Fibroblast of pulmonary artery (primary cell): ENCODE measurements at regions not wholly inside any gene's neighbourhood (a gene's known extent, or its start where the extent isn't known, plus 50 kb on each side); places are given as distances from the start of the nearest gene placed in this dataset.
"Not testable (repeated sequence)": the region's sequence is repeated elsewhere in the genome, so short reads cannot be mapped to it uniquely, and the experiment has no call there.

Experiments
- DNase-seq: peaks from one replicate; pipeline ENCODE4 v3.0.0-alpha.2; 2010; ENCODE audit warnings: low read depth
- H3K4me3 ChIP-seq: replicated peaks from 2 replicates; pipeline ENCODE4 v1.5.1; 2011; ENCODE audit warnings: low read depth, mild to moderate bottlenecking, control low read depth, low read length, moderate library complexity
- TF ChIP-seq, protein P1 (sequence below): IDR thresholded peaks from 2 replicates; pipeline ENCODE4 v1.5.1; 2011; ENCODE audit warnings: mild to moderate bottlenecking, control low read depth, low read length, inconsistent platforms; ENCODE audit errors: missing control alignments

DNA sequence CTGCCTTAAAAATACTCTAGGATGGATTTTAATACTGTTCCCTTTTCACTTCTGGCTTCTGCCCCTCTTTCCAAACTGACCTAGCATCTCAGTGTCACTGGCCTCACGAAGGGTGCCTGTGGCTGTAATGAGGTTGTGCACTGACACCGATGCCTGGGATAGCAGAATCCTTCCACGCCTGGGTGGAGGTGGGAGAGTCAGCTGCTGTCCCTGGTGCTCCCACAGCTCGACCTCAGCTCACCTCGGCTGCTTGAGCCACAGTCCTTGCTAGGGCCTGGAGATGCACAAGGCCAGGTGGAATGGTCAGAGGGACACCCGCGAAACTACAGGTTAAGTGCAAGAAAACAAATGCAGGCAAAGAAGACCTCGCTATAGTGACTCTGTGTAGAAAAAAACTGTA lies 123.4 kb upstream of the ACBD5 start:
- H3K4me3 ChIP-seq: no peak overlapping the region
- TF ChIP-seq, protein P1, sequence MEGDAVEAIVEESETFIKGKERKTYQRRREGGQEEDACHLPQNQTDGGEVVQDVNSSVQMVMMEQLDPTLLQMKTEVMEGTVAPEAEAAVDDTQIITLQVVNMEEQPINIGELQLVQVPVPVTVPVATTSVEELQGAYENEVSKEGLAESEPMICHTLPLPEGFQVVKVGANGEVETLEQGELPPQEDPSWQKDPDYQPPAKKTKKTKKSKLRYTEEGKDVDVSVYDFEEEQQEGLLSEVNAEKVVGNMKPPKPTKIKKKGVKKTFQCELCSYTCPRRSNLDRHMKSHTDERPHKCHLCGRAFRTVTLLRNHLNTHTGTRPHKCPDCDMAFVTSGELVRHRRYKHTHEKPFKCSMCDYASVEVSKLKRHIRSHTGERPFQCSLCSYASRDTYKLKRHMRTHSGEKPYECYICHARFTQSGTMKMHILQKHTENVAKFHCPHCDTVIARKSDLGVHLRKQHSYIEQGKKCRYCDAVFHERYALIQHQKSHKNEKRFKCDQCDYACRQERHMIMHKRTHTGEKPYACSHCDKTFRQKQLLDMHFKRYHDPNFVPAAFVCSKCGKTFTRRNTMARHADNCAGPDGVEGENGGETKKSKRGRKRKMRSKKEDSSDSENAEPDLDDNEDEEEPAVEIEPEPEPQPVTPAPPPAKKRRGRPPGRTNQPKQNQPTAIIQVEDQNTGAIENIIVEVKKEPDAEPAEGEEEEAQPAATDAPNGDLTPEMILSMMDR: no peak
- DNase-seq: no peak

DNA sequence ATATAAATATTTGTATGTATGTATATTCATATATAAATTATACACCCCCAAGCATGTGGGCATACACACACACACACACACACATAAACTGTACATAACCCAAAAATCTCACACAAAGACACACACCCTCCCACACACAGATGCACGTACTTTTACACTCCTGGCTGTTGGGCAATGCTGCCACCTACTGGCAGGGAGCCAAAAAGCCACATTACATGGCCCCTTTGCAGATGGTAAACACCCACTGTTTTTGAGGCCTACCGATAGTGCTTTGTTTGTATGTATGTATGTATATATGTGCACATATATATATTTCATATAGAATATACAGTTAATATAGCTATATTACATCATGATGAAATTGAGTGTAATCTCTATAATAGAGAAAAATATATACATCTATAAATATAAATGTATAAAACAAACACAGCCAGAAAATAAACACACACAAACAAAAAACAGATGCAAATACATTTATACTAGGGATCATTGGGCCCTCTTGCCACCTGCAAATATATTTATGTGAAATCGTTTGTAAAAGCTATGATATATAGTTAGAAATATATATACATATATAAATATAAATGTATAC lies 120.1 kb upstream of the ACBD5 start:
- TF ChIP-seq, protein P1: peak; percentile 91

DNA sequence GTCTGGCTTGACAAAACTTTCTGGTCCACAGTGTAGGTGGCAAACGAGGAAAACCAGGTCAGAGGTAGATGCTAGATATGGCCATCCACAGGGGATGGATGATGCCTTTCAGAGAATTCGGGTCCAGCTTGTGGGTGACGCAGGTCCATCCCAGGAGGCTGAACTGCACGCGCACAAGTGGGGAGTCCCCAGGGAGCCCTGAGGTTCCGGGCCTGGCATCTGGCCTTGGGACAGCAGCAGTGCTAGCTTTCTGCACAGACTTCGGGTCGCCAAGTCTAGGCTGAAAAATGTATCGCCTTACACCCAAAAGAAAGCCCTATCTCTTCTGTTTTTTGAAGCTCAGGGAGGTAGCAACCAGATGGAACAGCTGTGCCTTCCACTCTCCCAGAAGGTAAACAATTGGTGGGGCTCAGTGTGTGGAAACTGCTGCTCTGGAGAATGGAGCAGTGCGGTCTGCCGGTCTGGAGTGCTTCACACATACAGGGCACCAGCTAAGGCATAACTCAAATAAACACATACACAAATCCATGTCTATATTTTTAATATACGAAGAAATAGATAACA lies 119.3 kb upstream of the ACBD5 start:
- TF ChIP-seq, protein P1: no peak
- H3K4me3 ChIP-seq: no peak overlapping the region
- no peak for DNase-seq

More for the DNA sequence above, 120.1 kb upstream of the ACBD5 start:
- no peak overlapping the region for H3K4me3 ChIP-seq
- DNase-seq: peak; percentile 88

DNA sequence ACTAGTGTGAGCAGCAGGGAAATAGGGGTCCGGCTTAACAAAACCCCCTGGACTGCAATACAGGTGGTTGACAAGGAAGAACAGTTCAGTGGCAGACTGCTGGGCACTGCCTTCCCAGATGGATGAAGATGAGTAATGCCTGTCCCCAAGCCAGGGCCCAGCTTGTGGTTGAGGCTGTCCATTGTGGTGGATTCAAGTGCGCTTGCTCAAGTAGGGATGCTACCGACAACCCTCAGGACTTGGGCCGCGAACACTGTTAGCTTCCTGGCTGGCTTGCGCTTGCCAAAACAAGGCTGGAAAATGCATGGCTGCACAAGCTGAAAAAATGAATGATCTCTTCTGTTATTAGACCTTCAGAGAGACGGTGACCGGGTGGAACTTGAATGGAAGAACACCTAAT lies 116.1 kb upstream of the ACBD5 start:
- DNase-seq: no peak
- no peak overlapping the region for H3K4me3 ChIP-seq
- TF ChIP-seq, protein P1: no peak

DNA sequence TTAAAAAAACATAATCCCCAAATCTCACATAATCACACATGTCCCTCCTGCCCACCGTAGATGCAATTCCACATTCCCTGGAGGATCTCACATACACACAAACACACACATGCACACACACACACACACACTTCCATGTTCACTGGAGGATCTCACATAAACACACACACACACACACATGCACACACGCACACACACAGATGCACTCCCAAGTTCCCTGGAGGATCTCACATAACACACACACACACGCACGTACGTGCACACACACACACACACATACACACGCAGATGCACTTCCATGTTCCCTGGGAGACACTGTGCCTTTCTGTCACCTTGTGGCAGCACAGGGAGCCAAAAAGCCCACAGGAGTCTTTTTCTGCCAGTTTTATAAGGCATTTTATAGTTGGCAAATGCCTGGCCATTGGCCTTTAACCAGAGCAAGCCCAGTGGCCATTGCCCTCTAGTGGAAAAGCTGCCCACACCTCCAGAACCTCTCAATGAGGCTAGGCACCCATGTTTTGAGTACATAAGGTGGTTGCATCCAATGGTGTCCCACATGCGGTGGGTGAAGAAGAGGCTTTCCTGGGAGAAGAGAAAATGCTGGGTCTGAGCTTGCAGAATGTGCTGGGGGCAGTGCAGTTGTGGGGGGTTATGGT lies 115.4 kb upstream of the ACBD5 start:
- H3K4me3 ChIP-seq: no peak overlapping the region
- no peak for DNase-seq
- TF ChIP-seq, protein P1: no peak

DNA sequence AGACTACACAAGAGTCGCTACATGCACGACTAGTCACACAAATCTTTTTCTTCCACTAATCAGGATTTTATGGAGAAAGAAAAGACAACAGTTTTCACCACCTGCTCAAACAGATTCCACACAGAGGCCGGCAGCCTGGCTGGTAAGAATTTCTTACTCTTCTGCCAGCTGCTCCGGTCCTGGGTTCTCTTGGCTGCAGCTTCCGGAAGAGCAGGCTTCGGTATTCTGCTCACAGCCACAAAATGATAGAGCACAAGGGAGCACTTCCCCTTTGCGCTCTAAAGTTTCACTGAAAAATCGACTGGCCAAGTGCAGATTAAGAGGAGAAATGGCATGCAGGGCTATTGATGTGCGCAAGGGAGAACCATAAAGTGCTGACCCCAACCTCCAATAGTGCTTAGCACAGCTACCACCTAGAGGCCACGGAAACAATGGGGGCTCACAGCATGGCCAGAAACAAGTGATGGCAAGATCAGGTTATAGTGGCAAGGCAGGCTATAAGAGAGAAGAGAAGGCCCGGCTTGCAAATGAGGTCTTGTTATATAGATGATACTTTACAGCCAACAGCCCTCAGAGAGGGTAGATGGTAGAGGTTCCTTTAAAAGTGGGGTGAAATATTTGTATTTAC lies 114.2 kb upstream of the ACBD5 start:
- not testable (repeated sequence) for H3K4me3 ChIP-seq, DNase-seq

DNA sequence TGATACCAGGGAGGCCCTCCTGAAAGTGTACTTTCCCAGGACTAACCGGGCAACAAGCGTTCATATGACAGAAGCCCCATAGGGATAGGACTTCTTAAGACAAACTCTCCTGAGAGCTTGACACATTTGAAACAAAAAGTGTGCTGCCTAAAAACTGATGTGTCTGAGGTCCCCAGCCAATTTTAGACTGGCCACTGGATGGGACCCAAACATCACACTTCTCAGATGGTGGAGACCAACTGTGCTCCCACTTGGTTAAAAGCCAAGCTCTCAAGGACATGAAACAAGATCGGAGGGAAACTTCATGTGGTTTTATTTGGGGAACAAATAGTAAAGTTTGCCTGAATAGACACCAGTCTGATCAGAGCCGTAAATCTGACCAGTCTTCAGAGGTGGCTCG lies 113.5 kb upstream of the ACBD5 start:
- not testable (repeated sequence) for H3K4me3 ChIP-seq

More for the DNA sequence above, 113.5 kb upstream of the ACBD5 start:
- DNase-seq: not testable (repeated sequence)
